Subcutaneous abdominal adipose tissue (tissue), 5 donors: ENCODE measurements at regions not wholly inside any gene's neighbourhood (a gene's known extent, or its start where the extent isn't known, plus 50 kb on each side); places are given as distances from the start of the nearest gene placed in this dataset.

ENCODE experiments used
- H3K27ac ChIP-seq: one replicate; pipeline ENCODE4 v1.7.0; 2013; ENCODE audit warnings: low read depth, mild to moderate bottlenecking, inconsistent platforms, low read length, moderate library complexity
- H3K27me3 ChIP-seq, 5 donors: one replicate each; pipeline ENCODE4 v1.7.0; 2013; ENCODE audit warnings: low read length in 5 of 5, inconsistent platforms in 1 of 5; ENCODE audit not compliant: control insufficient read depth in 5 of 5, insufficient read depth in 4 of 5
- H3K36me3 ChIP-seq, 5 donors: one replicate each; pipeline ENCODE4 v1.7.0; 2013; ENCODE audit warnings: low read length in 5 of 5; ENCODE audit not compliant: control insufficient read depth in 5 of 5, insufficient read depth in 5 of 5
- H3K4me1 ChIP-seq, 5 donors: one replicate each; pipeline ENCODE4 v1.7.0; 2013; ENCODE audit warnings: low read length in 5 of 5, mild to moderate bottlenecking in 3 of 5, moderate library complexity in 1 of 5; ENCODE audit not compliant: control insufficient read depth in 5 of 5, insufficient read depth in 5 of 5
- H3K4me3 ChIP-seq, 5 donors: one replicate each; pipeline ENCODE4 v1.7.0; 2013; ENCODE audit warnings: low read length in 5 of 5, low read depth in 1 of 5
- H3K9ac ChIP-seq, 5 donors: one replicate each; pipeline ENCODE4 v1.7.0; 2013; ENCODE audit warnings: low read length in 5 of 5, mild to moderate bottlenecking in 4 of 5, moderate library complexity in 3 of 5
- H3K9me3 ChIP-seq, 5 donors: one replicate each; pipeline ENCODE4 v1.7.0; 2013; ENCODE audit warnings: low read length in 5 of 5; ENCODE audit not compliant: control insufficient read depth in 5 of 5
- donor health status: healthy.
- donor health status: healthy.
- donor health status: healthy.
- donor health status: healthy.
- donor health status: healthy.

DNA sequence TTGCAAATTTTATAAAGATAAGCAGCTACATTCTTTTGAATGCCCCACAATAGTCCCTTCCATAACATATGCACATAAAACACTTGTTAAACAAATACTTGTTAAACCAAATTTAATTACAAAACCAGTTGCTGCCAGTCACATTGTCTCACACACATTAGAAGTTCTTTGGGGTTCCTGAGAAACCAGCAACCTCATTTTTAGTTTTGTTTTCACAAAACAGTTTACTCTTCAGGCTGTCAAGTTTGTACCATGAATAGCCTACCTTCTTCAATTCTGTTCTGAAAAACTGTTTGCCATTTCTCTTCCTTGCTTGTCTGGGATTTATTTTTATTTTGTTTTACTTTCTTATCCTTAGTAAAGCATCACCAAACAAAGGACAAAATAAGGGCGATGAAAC, 176.5 kb upstream of the PHF14 start:
- H3K9me3 ChIP-seq = no peaks in the 10 kb centered on the region
- H3K27me3 ChIP-seq = no peaks in the 10 kb centered on the region
- no peak overlapping the region for H3K9ac ChIP-seq
- H3K27ac ChIP-seq = no peak overlapping the region
- no peak overlapping the region for H3K4me3 ChIP-seq
- no peaks in the 10 kb centered on the region for H3K36me3 ChIP-seq
- no peaks in the 10 kb centered on the region for H3K4me1 ChIP-seq

DNA sequence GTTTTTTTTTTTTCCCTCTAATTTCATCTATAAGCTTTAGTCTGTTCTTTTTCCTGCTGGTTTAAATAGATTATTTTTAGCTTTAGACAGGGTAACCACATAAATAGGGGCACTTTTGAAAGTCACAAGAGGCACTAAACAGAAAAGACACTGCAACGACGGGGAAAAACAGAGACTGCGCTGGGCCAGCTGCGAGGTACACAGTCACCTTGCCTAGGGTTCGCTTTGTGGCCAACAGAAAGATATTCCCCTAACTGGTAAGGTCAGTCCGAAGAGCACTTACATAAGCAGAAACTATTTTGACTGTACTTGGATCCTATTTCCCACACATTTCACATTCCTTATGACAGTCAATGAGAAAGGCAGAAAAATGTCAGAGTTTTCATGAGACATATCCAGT, 175.6 kb upstream of the PHF14 start:
- no peaks in the 10 kb centered on the region for H3K4me1 ChIP-seq
- no peaks in the 10 kb centered on the region for H3K9me3 ChIP-seq
- H3K36me3 ChIP-seq = no peaks in the 10 kb centered on the region
- H3K27ac ChIP-seq = no peak overlapping the region
- H3K4me3 ChIP-seq = no peak overlapping the region
- no peaks in the 10 kb centered on the region for H3K27me3 ChIP-seq
- H3K9ac ChIP-seq = no peak overlapping the region

DNA sequence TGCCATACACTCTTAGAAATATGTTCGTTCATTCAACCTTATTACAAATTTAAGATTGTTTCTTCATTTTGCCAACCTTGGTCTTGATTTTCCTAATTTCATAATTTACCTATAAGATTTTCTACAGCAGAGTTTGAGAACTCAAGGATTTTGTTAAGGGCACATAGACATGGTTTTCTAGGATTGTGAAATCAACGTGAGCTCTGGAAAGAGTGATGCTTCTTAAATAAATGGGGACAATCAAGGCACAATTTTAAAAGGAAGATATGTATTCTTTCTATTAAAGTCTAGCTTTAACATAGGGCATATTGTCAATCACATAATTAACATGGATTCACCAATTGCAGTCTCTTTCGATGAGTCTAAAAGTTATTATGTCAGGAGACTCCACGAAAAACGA, 174.2 kb upstream of the PHF14 start:
- Histone ChIP-seq H3K4me1 (no peaks in the 10 kb centered on the region), H3K27ac (no peak overlapping the region), H3K36me3 (no peaks in the 10 kb centered on the region), H3K27me3 (no peaks in the 10 kb centered on the region), H3K4me3 (no peak overlapping the region), H3K9ac (no peak overlapping the region), H3K9me3 (no peaks in the 10 kb centered on the region)

DNA sequence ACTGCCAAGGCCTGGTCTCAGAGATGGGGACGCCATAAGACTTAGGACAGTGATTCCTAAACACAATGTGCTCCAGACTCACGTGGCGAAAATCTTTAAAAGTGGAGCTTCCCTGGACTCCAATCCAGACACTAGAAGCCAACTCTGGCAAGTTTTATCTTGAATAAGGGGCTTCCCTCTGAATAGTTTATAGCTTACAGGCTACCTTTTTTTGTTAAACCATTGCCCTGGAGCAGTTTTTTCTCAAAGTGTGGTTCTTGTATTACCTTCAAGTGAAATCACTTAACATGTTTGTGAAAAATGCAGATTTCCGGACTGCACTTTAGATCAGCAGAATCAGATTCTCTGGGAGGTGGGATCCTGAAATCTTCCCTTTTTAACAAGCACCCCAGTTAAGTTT, 171.7 kb upstream of the PHF14 start:
- H3K9me3 ChIP-seq = no peaks in the 10 kb centered on the region
- H3K9ac ChIP-seq = no peak overlapping the region
- H3K4me1 ChIP-seq = no peaks in the 10 kb centered on the region
- H3K27ac ChIP-seq = no peak overlapping the region
- no peak overlapping the region for H3K4me3 ChIP-seq
- no peaks in the 10 kb centered on the region for H3K36me3 ChIP-seq
- no peaks in the 10 kb centered on the region for H3K27me3 ChIP-seq

DNA sequence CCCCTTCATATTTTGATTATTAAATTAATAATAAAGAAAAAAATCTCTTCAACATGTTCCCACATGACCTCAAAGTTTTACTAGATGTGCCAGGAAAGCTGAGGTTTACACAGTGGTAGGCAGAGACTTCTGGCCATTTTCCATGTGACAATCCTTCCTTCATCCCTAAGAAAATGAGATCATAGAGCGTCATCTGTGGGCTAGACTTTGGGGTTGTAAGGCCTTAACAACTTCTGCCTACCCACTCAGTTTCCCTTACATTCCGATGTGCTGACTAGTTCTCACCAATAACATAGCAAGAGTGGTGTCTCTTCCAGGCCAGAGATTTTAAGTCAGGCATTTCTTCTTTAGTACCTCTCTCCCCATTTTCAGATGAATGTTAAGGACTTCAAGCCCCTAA, 171.1 kb upstream of the PHF14 start:
- Histone ChIP-seq H3K9me3 (no peaks in the 10 kb centered on the region), H3K4me3 (no peak overlapping the region), H3K4me1 (no peaks in the 10 kb centered on the region), H3K9ac (no peak overlapping the region), H3K27me3 (no peaks in the 10 kb centered on the region), H3K36me3 (no peaks in the 10 kb centered on the region), H3K27ac (no peak overlapping the region)

DNA sequence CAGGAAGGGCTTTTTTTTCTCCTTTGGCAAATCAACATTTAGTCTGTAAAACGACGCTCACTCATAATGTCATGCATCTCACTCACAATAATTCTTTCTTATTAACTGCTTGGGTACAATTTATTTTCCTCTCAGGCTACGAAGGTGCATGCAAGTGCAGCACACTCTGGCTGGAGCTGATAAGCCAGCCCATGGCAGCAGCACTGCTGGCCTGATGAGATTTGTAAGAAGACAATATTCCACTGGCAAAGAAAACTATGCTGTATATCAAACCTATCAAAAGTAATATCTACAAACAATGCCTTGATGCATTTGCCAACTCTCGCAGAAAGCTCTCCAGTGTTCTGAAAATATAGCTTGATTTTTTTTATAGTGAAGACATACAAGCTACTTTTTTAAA, 170.0 kb upstream of the PHF14 start:
- Histone ChIP-seq H3K4me1 (no peaks in the 10 kb centered on the region), H3K36me3 (no peaks in the 10 kb centered on the region), H3K9ac (no peak overlapping the region), H3K27ac (no peak overlapping the region), H3K27me3 (no peaks in the 10 kb centered on the region), H3K9me3 (no peaks in the 10 kb centered on the region), H3K4me3 (no peak overlapping the region)

DNA sequence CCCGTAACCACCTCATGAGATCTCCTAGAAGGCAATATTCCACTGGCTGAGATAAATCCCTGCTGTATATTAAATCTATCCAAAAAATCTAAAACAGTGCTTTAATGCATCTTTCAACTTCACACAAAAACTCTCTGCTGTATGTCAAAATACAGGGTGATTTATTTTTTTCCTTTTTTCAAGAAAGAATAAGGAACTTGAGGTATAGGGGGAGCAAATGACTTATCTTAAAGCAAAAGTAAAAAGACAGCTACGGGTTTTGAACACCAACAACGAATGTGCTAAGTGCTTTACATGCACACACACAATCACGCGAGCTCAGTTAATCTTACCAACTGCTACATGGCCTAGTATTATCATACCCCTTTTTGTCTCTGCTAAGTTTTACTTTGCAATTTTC, 168.9 kb upstream of the PHF14 start:
- Histone ChIP-seq H3K4me3 (no peak overlapping the region), H3K27ac (no peak overlapping the region), H3K9me3 (no peaks in the 10 kb centered on the region), H3K4me1 (no peaks in the 10 kb centered on the region), H3K9ac (no peak overlapping the region), H3K36me3 (no peaks in the 10 kb centered on the region), H3K27me3 (no peaks in the 10 kb centered on the region)

DNA sequence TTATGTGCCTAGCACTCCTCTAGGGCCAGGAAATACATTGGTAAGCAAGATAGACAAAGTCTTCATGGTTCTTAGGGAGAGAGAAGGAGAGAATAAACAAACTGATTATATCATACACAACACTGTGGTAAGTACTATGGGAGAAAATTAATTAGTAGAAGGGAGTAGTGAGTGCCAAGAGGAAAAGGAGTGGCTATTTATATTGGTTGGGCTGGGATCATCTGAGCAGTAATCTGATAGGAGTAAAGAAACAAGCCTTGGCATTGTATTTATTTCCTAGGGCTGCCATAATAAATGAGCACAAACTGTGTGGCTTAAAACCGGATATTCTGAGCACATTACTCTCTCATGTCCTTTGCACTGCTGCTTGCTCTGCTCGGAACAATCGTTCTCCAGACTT, 158.1 kb upstream of the PHF14 start:
- Histone ChIP-seq H3K4me1 (peaks cover 0 to 5% (median 0%) of the 10 kb centered on the region in 5 donors), H3K9ac (no peak overlapping the region), H3K4me3 (no peak overlapping the region), H3K27ac (no peak overlapping the region), H3K36me3 (no peaks in the 10 kb centered on the region), H3K27me3 (no peaks in the 10 kb centered on the region), H3K9me3 (no peaks in the 10 kb centered on the region)

DNA sequence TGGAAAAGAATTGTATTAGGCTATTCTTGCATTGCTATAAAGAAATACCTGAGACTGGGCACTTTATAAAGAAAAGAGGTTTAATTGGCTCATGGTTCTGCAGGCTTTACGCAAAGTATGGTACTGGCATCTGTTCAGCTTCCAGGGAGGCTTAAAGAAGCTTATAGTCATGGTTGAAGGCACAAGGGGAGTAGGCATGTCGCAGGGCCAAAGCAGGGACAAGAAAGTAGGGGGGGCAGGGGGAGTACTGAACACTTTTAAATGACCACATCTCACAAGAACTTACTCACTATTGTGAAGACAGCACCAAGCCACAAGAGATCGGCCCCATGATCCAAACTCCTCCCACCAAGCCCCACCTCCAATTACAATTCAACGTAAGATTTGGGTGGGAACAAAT, 152.5 kb upstream of the PHF14 start:
- H3K27ac ChIP-seq = no peak overlapping the region
- no peaks in the 10 kb centered on the region for H3K4me1 ChIP-seq
- no peak overlapping the region for H3K9ac ChIP-seq
- no peaks in the 10 kb centered on the region for H3K36me3 ChIP-seq
- H3K27me3 ChIP-seq = no peaks in the 10 kb centered on the region
- no peaks in the 10 kb centered on the region for H3K9me3 ChIP-seq
- no peak overlapping the region for H3K4me3 ChIP-seq

DNA sequence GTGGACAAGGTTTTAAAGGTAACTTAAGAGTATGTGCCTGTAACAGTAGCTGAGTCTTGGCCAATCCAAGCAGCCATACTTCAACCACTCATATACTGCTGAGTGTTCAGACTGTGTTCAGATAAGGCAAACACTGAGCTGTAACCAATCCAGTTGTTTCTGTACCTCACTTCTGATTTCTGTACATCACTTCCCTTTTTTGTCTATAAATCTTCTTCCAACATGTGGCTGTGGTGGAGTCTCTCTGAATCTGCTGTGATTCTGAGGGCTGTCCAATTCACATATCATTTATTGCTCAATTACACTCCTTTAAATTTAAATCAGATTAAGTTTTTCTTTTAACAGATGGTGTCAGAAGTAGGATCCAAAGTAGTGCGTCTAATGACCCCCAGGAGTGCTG, 149.5 kb upstream of the PHF14 start:
- no peak overlapping the region for H3K4me3 ChIP-seq
- H3K27me3 ChIP-seq = no peaks in the 10 kb centered on the region
- H3K27ac ChIP-seq = no peak overlapping the region
- no peaks in the 10 kb centered on the region for H3K36me3 ChIP-seq
- H3K9me3 ChIP-seq = no peaks in the 10 kb centered on the region
- no peaks in the 10 kb centered on the region for H3K4me1 ChIP-seq
- H3K9ac ChIP-seq = no peak overlapping the region

DNA sequence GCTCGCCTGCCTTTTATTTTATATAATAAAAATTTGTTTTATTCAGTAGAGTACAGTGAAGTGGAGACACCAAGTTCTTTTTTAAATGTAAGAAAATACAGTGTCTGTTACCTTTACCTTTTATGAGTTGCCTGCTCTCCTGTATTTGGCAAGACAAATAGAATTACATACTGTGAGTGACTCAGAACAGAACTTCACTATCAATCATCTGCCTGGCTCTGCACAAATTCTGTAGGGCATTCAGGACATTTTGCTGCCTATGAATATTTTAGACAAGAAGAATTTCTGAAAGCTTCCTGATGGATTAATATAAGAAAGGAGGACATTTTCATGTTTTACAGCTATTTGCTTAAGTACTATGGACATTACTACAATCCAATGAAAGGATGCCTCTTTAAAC, 135.4 kb upstream of the PHF14 start:
- no peaks in the 10 kb centered on the region for H3K4me1 ChIP-seq
- H3K9me3 ChIP-seq = no peaks in the 10 kb centered on the region
- H3K9ac ChIP-seq = no peak overlapping the region
- H3K27me3 ChIP-seq = no peaks in the 10 kb centered on the region
- no peak overlapping the region for H3K27ac ChIP-seq
- H3K36me3 ChIP-seq = no peaks in the 10 kb centered on the region
- H3K4me3 ChIP-seq = no peak overlapping the region
